ENCODE measurements at regions not wholly inside any gene's neighbourhood (a gene's known extent, or its start where the extent isn't known, plus 50 kb on each side); places are given as distances from the start of the nearest gene placed in this dataset.

DNA sequence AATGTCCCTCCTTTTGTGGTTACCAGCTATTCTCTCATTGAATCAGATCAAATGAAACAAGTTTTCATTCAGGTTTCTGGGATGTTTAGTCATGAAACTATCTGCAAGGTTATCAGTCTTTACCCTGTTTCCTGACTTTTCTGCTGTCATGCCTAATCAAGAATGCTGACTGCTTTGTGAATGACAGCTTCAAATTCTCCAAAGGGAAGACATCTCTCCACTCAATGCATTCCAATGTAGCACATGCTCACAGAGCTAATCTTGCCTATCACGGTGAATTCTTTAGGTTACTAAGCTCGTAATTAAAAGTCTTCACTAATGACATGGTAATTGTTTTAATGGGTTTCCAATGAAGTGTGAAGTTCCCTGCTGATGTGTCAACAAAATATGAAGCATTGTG, 1068.5 kb downstream of the PCDH7 start:
- TF ChIP-seq NFIC (IDR thresholded peaks at IDR 0.05) (no peak), ZBTB7A (IDR thresholded peaks at IDR 0.05; ENCODE audit: low read depth) (no peak)
- TF ChIP-seq, protein P1, sequence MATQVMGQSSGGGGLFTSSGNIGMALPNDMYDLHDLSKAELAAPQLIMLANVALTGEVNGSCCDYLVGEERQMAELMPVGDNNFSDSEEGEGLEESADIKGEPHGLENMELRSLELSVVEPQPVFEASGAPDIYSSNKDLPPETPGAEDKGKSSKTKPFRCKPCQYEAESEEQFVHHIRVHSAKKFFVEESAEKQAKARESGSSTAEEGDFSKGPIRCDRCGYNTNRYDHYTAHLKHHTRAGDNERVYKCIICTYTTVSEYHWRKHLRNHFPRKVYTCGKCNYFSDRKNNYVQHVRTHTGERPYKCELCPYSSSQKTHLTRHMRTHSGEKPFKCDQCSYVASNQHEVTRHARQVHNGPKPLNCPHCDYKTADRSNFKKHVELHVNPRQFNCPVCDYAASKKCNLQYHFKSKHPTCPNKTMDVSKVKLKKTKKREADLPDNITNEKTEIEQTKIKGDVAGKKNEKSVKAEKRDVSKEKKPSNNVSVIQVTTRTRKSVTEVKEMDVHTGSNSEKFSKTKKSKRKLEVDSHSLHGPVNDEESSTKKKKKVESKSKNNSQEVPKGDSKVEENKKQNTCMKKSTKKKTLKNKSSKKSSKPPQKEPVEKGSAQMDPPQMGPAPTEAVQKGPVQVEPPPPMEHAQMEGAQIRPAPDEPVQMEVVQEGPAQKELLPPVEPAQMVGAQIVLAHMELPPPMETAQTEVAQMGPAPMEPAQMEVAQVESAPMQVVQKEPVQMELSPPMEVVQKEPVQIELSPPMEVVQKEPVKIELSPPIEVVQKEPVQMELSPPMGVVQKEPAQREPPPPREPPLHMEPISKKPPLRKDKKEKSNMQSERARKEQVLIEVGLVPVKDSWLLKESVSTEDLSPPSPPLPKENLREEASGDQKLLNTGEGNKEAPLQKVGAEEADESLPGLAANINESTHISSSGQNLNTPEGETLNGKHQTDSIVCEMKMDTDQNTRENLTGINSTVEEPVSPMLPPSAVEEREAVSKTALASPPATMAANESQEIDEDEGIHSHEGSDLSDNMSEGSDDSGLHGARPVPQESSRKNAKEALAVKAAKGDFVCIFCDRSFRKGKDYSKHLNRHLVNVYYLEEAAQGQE (IDR thresholded peaks at IDR 0.05; ENCODE audit: low read depth) = no peak
